IMR-90 (cell line): ENCODE measurements at regions not wholly inside any gene's neighbourhood (a gene's known extent, or its start where the extent isn't known, plus 50 kb on each side); places are given as distances from the start of the nearest gene placed in this dataset.

Experiments used
- CEBPB ChIP-seq: IDR thresholded peaks from 2 replicates; pipeline ENCODE4 v1.6.1; 2012; ENCODE audit warnings: low read depth, low read length, improper control_type of control experiment
- CTCF ChIP-seq: conservative IDR thresholded peaks from 2 replicates; pipeline ENCODE4 v1.5.1; 2012; ENCODE audit warnings: mild to moderate bottlenecking, low read depth, low read length, improper control_type of control experiment
- RCOR1 ChIP-seq: IDR thresholded peaks from 2 replicates; pipeline ENCODE4 v1.6.1; 2012; ENCODE audit warnings: mild to moderate bottlenecking, low read length, improper control_type of control experiment; ENCODE audit not compliant: insufficient replicate concordance

GRCh38 chr6:110041126-110041525 is 63.0 kb downstream of the GPR6 start:
- TF ChIP-seq CEBPB (no peak), RCOR1 (no peak), CTCF (no peak)
